Fibroblast of mammary gland (primary cell): ENCODE measurements at regions not wholly inside any gene's neighbourhood (a gene's known extent, or its start where the extent isn't known, plus 50 kb on each side); places are given as distances from the start of the nearest gene placed in this dataset.

Experiments used
- DNase-seq: peaks from one replicate; pipeline ENCODE4 v3.0.0-alpha.2; 2010; ENCODE audit warnings: low read depth
- H3K4me3 ChIP-seq: 2 replicates; pipeline ENCODE4 v1.5.1; 2011; ENCODE audit warnings: low read depth, mild to moderate bottlenecking, low read length, moderate library complexity; ENCODE audit not compliant: control insufficient read depth
- TF ChIP-seq, protein P1 (sequence below): conservative IDR thresholded peaks from 2 replicates; pipeline ENCODE4 v1.5.1; 2011; ENCODE audit warnings: low read depth, low read length, inconsistent platforms; ENCODE audit not compliant: control insufficient read depth, insufficient read depth

DNA sequence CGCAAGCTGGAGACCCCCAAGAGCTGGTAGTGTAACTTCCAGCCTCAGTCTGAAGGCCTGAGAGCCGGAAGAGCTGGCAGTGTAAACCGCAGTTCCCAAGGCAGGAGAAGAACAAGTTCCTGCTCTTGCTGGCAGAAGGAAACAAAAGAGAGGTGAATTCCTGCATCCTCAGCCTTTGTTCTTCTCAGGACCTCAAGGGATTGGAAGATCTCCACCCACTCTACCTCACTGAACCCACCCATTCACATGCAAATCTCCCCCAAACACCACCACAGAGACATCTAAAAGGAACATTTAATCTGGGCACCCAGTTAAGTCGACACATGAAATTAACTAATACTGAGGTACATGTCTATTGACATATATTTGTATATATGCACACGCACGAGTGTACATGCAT is 1310.3 kb downstream of the TBC1D22A start:
- TF ChIP-seq, protein P1, sequence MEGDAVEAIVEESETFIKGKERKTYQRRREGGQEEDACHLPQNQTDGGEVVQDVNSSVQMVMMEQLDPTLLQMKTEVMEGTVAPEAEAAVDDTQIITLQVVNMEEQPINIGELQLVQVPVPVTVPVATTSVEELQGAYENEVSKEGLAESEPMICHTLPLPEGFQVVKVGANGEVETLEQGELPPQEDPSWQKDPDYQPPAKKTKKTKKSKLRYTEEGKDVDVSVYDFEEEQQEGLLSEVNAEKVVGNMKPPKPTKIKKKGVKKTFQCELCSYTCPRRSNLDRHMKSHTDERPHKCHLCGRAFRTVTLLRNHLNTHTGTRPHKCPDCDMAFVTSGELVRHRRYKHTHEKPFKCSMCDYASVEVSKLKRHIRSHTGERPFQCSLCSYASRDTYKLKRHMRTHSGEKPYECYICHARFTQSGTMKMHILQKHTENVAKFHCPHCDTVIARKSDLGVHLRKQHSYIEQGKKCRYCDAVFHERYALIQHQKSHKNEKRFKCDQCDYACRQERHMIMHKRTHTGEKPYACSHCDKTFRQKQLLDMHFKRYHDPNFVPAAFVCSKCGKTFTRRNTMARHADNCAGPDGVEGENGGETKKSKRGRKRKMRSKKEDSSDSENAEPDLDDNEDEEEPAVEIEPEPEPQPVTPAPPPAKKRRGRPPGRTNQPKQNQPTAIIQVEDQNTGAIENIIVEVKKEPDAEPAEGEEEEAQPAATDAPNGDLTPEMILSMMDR: no peak
- no peak overlapping the region for H3K4me3 ChIP-seq
- DNase-seq: no peak

DNA sequence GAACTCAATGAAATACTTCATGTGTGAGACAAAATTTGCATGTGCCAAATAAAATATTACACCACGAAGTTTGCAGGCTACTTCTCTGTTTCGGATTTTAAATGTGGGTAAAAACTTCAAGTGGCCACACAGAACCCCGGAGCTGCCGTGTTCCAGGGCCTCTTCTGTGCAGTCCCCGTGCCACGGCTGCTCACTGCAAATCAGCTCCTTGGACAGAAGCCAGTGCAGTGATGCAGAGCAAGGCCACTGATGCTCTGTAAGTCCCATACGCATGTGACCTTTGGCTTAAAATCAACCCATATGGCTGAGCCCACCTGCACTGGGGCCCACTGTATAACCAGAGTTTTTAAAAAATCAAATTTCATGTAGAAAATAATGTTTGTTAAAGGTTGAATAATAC is 1309.4 kb downstream of the TBC1D22A start:
- H3K4me3 ChIP-seq: no peak overlapping the region
- no peak for DNase-seq
- TF ChIP-seq, protein P1: no peak

DNA sequence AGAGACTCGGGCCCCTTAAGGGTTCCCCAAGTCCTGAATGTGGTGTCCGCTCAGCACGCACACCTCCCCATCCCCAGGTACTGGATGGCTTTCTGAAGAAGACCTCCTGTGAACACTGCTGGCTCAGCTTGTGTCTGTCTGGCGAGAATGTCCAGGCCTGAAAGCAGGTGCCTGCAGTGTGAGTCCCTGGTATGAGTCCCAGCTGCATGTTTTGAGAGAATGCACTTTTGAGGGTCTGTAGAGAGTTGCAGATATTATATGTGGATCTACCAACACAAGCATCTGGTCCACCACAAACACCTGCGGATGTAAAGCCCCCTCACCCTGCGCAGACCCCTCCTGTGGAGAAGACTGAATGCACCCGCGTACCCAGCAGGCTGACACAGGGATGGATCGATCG is 1308.9 kb downstream of the TBC1D22A start:
- TF ChIP-seq, protein P1: no peak
- no peak for DNase-seq
- no peak overlapping the region for H3K4me3 ChIP-seq

DNA sequence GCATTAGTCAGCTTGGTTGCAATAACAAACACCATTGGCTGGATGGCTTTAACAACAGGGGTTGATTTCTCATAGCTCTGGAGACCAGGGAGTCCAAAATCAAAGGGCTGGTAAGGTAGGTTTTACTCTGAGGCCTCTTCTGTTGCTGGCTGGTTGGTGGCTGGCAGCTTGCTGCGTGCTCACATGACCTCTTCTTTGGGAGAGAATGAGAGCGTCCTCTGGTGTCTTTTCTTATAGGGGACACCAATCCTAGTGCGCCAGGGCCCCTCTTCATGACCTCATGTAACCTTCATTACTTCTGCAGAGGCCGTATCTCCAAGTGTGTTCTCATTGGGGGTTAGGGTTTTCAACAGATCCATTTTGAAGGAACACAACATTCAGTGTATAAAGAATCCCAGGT is 1308.3 kb downstream of the TBC1D22A start:
- TF ChIP-seq, protein P1: no peak
- no peak for DNase-seq
- H3K4me3 ChIP-seq: no peak overlapping the region

DNA sequence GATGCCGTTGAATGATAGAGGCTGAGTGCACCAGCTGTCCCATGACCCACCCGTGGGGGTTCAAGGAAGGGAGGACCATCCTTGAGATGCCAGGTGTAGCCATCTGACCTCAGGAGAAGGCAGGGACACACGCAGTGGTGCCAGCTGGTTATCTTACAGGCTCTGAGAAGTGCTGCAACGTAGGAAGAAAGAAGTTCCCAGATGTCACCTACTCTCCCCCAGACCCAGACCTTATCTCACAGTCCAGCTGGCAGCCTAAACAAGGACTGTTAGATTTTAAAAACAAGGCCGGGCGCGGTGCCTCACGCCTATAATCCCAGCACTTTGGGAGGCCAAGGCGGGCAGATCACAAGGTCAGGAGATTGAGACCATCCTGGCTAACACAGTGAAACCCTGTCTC is 1307.6 kb downstream of the TBC1D22A start:
- no peak for DNase-seq
- TF ChIP-seq, protein P1: no peak
- H3K4me3 ChIP-seq: no peak overlapping the region

DNA sequence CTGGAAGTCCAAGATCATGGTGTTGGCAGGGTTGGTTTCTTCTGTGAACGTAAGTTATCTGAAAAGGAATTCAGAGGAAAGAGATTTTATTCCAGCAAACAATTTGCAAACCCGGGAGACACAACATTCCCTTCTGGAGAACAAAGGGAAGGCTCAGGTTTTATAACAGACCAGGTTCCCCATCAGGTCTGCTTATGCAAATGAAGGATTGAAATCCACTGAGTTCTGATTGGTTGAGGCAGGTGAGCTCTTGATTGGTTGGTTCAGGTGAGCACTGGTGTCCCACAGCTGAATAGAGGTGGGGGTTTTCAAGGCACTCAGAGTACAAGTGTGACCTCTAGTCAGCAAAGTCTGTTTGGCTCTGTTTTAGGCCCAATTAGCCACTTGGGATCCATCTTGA is 1306.8 kb downstream of the TBC1D22A start:
- no peak for DNase-seq
- TF ChIP-seq, protein P1: no peak
- H3K4me3 ChIP-seq: no peak overlapping the region

GRCh38 chr22:48068323-48068885 is 1306.0 kb downstream of the TBC1D22A start:
- no peak for DNase-seq
- no peak overlapping the region for H3K4me3 ChIP-seq
- TF ChIP-seq, protein P1: no peak
